Natural killer cell (primary cell): ENCODE measurements at regions not wholly inside any gene's neighbourhood (a gene's known extent, or its start where the extent isn't known, plus 50 kb on each side); places are given as distances from the start of the nearest gene placed in this dataset.

Experiments
- ATAC-seq, 3 donors: fragments of 150-1000 bp in 2 of 3; fragments of 200-7000 bp in 1 of 3; cut with Tn5 transposase; 1 replicate in 1 of 3; 2 replicates in 2 of 3; pipeline ENCODE4 v1.10.0; 2021; ENCODE audit warnings: mild to moderate bottlenecking in 2 of 3, moderate library complexity in 2 of 3
- DNase-seq, 2 donors: peaks; one replicate each; pipeline versions ENCODE4 v3.0.0 to v3.0.0-alpha.2; 2013 to 2021; ENCODE audit warnings: mixed read lengths in 1 of 2
- H3K27ac ChIP-seq: one replicate; pipeline ENCODE4 v1.5.1; 2013; ENCODE audit warnings: mild to moderate bottlenecking, low read length
- H3K27me3 ChIP-seq: one replicate; pipeline ENCODE4 v1.6.1; 2013; ENCODE audit warnings: low read length; ENCODE audit not compliant: control insufficient read depth, insufficient read depth
- H3K36me3 ChIP-seq: one replicate; pipeline ENCODE4 v1.6.1; 2013; ENCODE audit warnings: low read length; ENCODE audit not compliant: control insufficient read depth, insufficient read depth
- H3K4me1 ChIP-seq: one replicate; pipeline ENCODE4 v1.6.1; 2013; ENCODE audit warnings: low read length; ENCODE audit not compliant: control insufficient read depth, insufficient read depth
- H3K4me3 ChIP-seq: one replicate; pipeline ENCODE4 v1.5.1; 2013; ENCODE audit warnings: low read length
- H3K9me3 ChIP-seq: one replicate; pipeline ENCODE4 v1.6.1; 2013; ENCODE audit warnings: low read length; ENCODE audit not compliant: control insufficient read depth, insufficient read depth
- H3K27ac Mint-ChIP-seq, 2 donors: one replicate each; pipeline ENCODE4 v1.8.0; 2022; ENCODE audit warnings: mild to moderate bottlenecking in 2 of 2, mixed read lengths in 2 of 2, moderate library complexity in 1 of 2
- H3K27me3 Mint-ChIP-seq, 2 donors: one replicate each; pipeline ENCODE4 v1.8.0; 2022; ENCODE audit warnings: low read depth in 2 of 2, mixed read lengths in 2 of 2
- H3K36me3 Mint-ChIP-seq: one replicate; pipeline ENCODE4 v1.8.0; 2022; ENCODE audit warnings: mixed read lengths
- H3K4me1 Mint-ChIP-seq, 2 donors: one replicate each; pipeline ENCODE4 v1.8.0; 2022; ENCODE audit warnings: mixed read lengths in 2 of 2
- H3K4me3 Mint-ChIP-seq: one replicate; pipeline ENCODE4 v1.8.0; 2022; ENCODE audit warnings: mild to moderate bottlenecking, moderate library complexity, mixed read lengths
- H3K9me3 Mint-ChIP-seq, 2 donors: one replicate each; pipeline ENCODE4 v1.8.0; 2022; ENCODE audit warnings: mixed read lengths in 2 of 2
- CTCF ChIP-seq: fragments of 200-600 bp; IDR thresholded peaks from one replicate; pipeline ENCODE4 v1.8.0; 2022; ENCODE audit warnings: antibody characterized with exemption
- WGBS: methylation state at CpG from one replicate; pipeline ENCODE4 v1.1.7; 2013; ENCODE audit warnings: missing lambda C conversion rate; ENCODE audit not compliant: insufficient coverage; 5-methylcytosine and 5-hydroxymethylcytosine counted together
- intact Hi-C: fragments of 100-400 bp; cut with micrococcal nuclease; formaldehyde crosslinking; loops from one replicate; pipeline ENCODE4 v1.14.2; 2022

- H3K36me3 ChIP-seq: no peaks in the 10 kb centered on the region
- intact Hi-C loops: no loop called here
- Mint-ChIP-seq H3K27ac (no peak overlapping the region), H3K36me3 (no peaks in the 10 kb centered on the region), H3K4me1 (peaks cover 6 to 7% of the 10 kb centered on the region in 2 donors), H3K27me3 (peaks cover 0 to 1% of the 10 kb centered on the region in 2 donors), H3K9me3 (no peaks in the 10 kb centered on the region), H3K4me3 (no peak overlapping the region)
- no peaks in the 10 kb centered on the region for H3K27me3 ChIP-seq
- no peak for DNase-seq
- H3K9me3 ChIP-seq: no peaks in the 10 kb centered on the region
- no peak overlapping the region for H3K4me3 ChIP-seq
- no peak overlapping the region for H3K27ac ChIP-seq
- 37% methylated on average over 3 of the region's 4 CpGs for WGBS
- ATAC-seq: no peak
- TF ChIP-seq CTCF: no peak
- H3K4me1 ChIP-seq: peaks cover 3% of the 10 kb centered on the region
Observed at GRCh38 chr17:34173241-34173640, 81.8 kb upstream of the CCL2 start.

- DNase-seq (no peak), ATAC-seq (no peak)
- no CpG with 5 or more reads among the region's 1 CpG for WGBS
- Mint-ChIP-seq H3K36me3 (no peaks in the 10 kb centered on the region), H3K4me3 (no peak overlapping the region), H3K4me1 (peaks cover 6 to 7% of the 10 kb centered on the region in 2 donors), H3K27me3 (peaks cover 2 to 3% of the 10 kb centered on the region in 2 donors), H3K9me3 (no peaks in the 10 kb centered on the region), H3K27ac (no peak overlapping the region)
- Histone ChIP-seq H3K4me3 (no peak overlapping the region), H3K27me3 (no peaks in the 10 kb centered on the region), H3K9me3 (no peaks in the 10 kb centered on the region), H3K4me1 (peaks cover 3% of the 10 kb centered on the region), H3K27ac (no peak overlapping the region), H3K36me3 (no peaks in the 10 kb centered on the region)
- intact Hi-C loops: no loop called here
- no peak for TF ChIP-seq CTCF
Observed at GRCh38 chr17:34174496-34174895, 80.6 kb upstream of the CCL2 start.

GRCh38 chr17:34176440-34176839, 78.6 kb upstream of the CCL2 start:
- no peaks in the 10 kb centered on the region for H3K27me3 ChIP-seq
- no peak for DNase-seq
- Mint-ChIP-seq H3K4me1 (peaks cover 4% of the 10 kb centered on the region in 2 donors), H3K9me3 (no peaks in the 10 kb centered on the region), H3K27ac (no peak overlapping the region), H3K4me3 (no peak overlapping the region), H3K27me3 (peaks cover 7 to 21% of the 10 kb centered on the region in 2 donors), H3K36me3 (no peaks in the 10 kb centered on the region)
- no peaks in the 10 kb centered on the region for H3K36me3 ChIP-seq
- H3K4me3 ChIP-seq: no peak overlapping the region
- no peak for ATAC-seq
- 90% methylated on average over 2 of the region's 2 CpGs for WGBS
- H3K9me3 ChIP-seq: no peaks in the 10 kb centered on the region
- TF ChIP-seq CTCF: no peak
- intact Hi-C loops: no loop called here
- H3K4me1 ChIP-seq: peaks cover 2% of the 10 kb centered on the region
- no peak overlapping the region for H3K27ac ChIP-seq

- Mint-ChIP-seq H3K4me1 (no peaks in the 10 kb centered on the region), H3K9me3 (no peaks in the 10 kb centered on the region), H3K36me3 (no peaks in the 10 kb centered on the region), H3K27me3 (peaks cover 7 to 22% of the 10 kb centered on the region in 2 donors), H3K27ac (no peak overlapping the region), H3K4me3 (no peak overlapping the region)
- Histone ChIP-seq H3K36me3 (no peaks in the 10 kb centered on the region), H3K9me3 (no peaks in the 10 kb centered on the region), H3K27me3 (no peaks in the 10 kb centered on the region), H3K27ac (no peak overlapping the region), H3K4me3 (no peak overlapping the region), H3K4me1 (no peaks in the 10 kb centered on the region)
- no peak for DNase-seq
- intact Hi-C loops: no loop called here
- no peak for TF ChIP-seq CTCF
- no peak for ATAC-seq
- WGBS: 0% methylated on average over 1 of the region's 1 CpG
Observed at GRCh38 chr17:34177642-34178041, 77.4 kb upstream of the CCL2 start.
